HEK293 (cell line): ENCODE measurements at regions not wholly inside any gene's neighbourhood (a gene's known extent, or its start where the extent isn't known, plus 50 kb on each side); places are given as distances from the start of the nearest gene placed in this dataset.

Source experiments
- ZNF274 ChIP-seq, 2 experiments: fragments of 200-500 bp in 1 of 2; fragments of 450-650 bp in 1 of 2; sonication (Bioruptor generic) in 1 of 2; formaldehyde crosslinking in 1 of 2; IDR thresholded peaks; 2 replicates each; pipeline versions ENCODE4 v1.5.1 to v1.6.1; 2014 to 2016; ENCODE audit warnings: borderline replicate concordance in 1 of 2, inconsistent platforms in 1 of 2, low read length in 1 of 2, missing biosample characterization in 1 of 2, missing genetic modification characterization in 1 of 2
- ZNF670 ChIP-seq: fragments of 450-650 bp; formaldehyde crosslinking; IDR thresholded peaks from 2 replicates; pipeline ENCODE4 v1.5.1; 2016; ENCODE audit warnings: missing biosample characterization, missing genetic modification characterization, low read depth
- TF ChIP-seq, protein P1 (sequence below): fragments of 450-650 bp; formaldehyde crosslinking; IDR thresholded peaks from 2 replicates; pipeline ENCODE4 v1.5.1; 2016; ENCODE audit warnings: missing biosample characterization, missing genetic modification characterization

DNA sequence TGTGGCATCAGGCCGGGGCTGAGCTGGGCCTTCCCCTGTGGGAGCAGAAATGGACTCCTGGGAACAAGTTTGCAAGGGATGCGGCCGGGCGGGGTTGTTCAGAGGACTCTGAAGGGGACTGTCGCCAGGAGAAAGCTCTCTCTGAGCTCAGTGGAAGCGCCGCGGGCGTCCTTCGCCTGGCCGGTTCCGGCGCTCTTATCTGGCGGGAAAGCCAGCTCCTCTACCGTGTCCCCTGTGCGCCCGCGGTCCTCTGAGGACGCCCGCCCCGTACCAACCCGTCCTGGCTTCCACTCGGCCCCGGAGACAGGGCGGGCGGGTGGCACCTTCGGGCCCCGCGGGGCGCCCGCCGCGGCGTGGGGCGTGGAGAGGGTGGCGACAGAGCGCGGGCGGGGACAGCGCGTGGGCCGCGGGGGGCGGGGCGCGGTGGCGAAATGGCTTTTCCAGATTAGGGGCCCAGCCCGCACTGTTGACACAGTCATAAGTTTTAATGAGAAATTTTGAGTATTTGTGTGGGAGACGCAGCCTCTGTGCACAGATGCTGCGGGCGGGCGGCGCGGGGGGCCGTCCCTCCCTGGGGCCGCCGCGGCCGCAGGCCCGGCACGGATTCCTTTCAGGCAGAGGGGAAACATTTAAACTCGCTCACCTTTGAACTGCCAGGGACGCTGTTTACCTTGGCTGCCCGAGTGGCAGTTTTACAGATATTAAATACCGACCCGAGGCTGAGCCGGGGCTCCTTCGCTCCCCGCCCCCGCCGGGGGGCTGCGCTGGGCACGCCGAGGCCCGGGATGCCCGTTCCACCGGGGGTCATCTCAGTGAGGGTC, 70.2 kb downstream of the FOXD2 start:
- TF ChIP-seq ZNF670 (tag by site-specific recombination) (no peak), ZNF274 (IDR thresholded peaks at IDR 0.05; ENCODE audit: low read length) (no peak), ZNF274 (tag by site-specific recombination; IDR thresholded peaks at IDR 0.05; ENCODE audit: borderline replicate concordance) (no peak)
- TF ChIP-seq, protein P1, sequence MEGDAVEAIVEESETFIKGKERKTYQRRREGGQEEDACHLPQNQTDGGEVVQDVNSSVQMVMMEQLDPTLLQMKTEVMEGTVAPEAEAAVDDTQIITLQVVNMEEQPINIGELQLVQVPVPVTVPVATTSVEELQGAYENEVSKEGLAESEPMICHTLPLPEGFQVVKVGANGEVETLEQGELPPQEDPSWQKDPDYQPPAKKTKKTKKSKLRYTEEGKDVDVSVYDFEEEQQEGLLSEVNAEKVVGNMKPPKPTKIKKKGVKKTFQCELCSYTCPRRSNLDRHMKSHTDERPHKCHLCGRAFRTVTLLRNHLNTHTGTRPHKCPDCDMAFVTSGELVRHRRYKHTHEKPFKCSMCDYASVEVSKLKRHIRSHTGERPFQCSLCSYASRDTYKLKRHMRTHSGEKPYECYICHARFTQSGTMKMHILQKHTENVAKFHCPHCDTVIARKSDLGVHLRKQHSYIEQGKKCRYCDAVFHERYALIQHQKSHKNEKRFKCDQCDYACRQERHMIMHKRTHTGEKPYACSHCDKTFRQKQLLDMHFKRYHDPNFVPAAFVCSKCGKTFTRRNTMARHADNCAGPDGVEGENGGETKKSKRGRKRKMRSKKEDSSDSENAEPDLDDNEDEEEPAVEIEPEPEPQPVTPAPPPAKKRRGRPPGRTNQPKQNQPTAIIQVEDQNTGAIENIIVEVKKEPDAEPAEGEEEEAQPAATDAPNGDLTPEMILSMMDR (tag by site-specific recombination): no peak
